GM12865 (cell line): ENCODE measurements at regions not wholly inside any gene's neighbourhood (a gene's known extent, or its start where the extent isn't known, plus 50 kb on each side); places are given as distances from the start of the nearest gene placed in this dataset.

Experiments used
- DNase-seq: peaks from one replicate; pipeline ENCODE4 v3.0.0; 2010; ENCODE audit warnings: low read depth
- H3K4me3 ChIP-seq: 2 replicates; pipeline ENCODE4 v1.5.1; 2011; ENCODE audit warnings: mild to moderate bottlenecking, low read depth, low read length, control low read depth
- CTCF ChIP-seq: IDR thresholded peaks from 2 replicates; pipeline ENCODE4 v1.5.1; 2011; ENCODE audit warnings: low read length, control low read depth, low read depth, inconsistent platforms; ENCODE audit not compliant: insufficient read depth; ENCODE audit errors: missing control alignments

GRCh38 chr15:66917904-66918448 is 147.4 kb upstream of the SMAD3 start:
- H3K4me3 ChIP-seq: no peak overlapping the region
- DNase-seq: no peak
- no peak for TF ChIP-seq CTCF

- no peak for DNase-seq
- no peak overlapping the region for H3K4me3 ChIP-seq
- TF ChIP-seq CTCF: no peak
Observed at GRCh38 chr15:66919421-66919820, 146.0 kb upstream of the SMAD3 start.

GRCh38 chr15:66921319-66921915 is 144.0 kb upstream of the SMAD3 start:
- no peak overlapping the region for H3K4me3 ChIP-seq
- TF ChIP-seq CTCF: no peak
- no peak for DNase-seq

- H3K4me3 ChIP-seq: no peak overlapping the region
- no peak for TF ChIP-seq CTCF
- DNase-seq: no peak
Observed at GRCh38 chr15:66922608-66923007, 142.8 kb upstream of the SMAD3 start.

GRCh38 chr15:66923438-66923881 is 141.9 kb upstream of the SMAD3 start:
- peak; percentile 66 for TF ChIP-seq CTCF
- DNase-seq: peak; percentile 44
- H3K4me3 ChIP-seq: no peak overlapping the region

- no peak for TF ChIP-seq CTCF
- DNase-seq: no peak
- H3K4me3 ChIP-seq: no peak overlapping the region
Observed at GRCh38 chr15:66924889-66925288, 140.5 kb upstream of the SMAD3 start.

- no peak for TF ChIP-seq CTCF
- DNase-seq: no peak
- H3K4me3 ChIP-seq: no peak overlapping the region
Observed at GRCh38 chr15:66925721-66926120, 139.7 kb upstream of the SMAD3 start.
